NCI-H1048 (cell line): ENCODE measurements at regions not wholly inside any gene's neighbourhood (a gene's known extent, or its start where the extent isn't known, plus 50 kb on each side); places are given as distances from the start of the nearest gene placed in this dataset.

Experiments
- DNase-seq: peaks from one replicate; lab custom pipeline; 2025; lab: John Stamatoyannopoulos, UW

GRCh38 chr9:87120610-87121009 is 173.3 kb upstream of the GAS1 start:
- DNase-seq = no peak

GRCh38 chr9:87122947-87123685 is 175.8 kb upstream of the GAS1 start:
- DNase-seq = no peak

- DNase-seq = no peak
Observed at GRCh38 chr9:87123830-87124229, 176.5 kb upstream of the GAS1 start.

GRCh38 chr9:87125819-87126218 is 178.5 kb upstream of the GAS1 start:
- DNase-seq = no peak

- no peak for DNase-seq
Observed at GRCh38 chr9:87127543-87127942, 180.2 kb upstream of the GAS1 start.

GRCh38 chr9:87127978-87128614 is 180.8 kb upstream of the GAS1 start:
- DNase-seq = no peak

GRCh38 chr9:87128844-87129493 is 181.7 kb upstream of the GAS1 start:
- no peak for DNase-seq

- DNase-seq = no peak
Observed at GRCh38 chr9:87135074-87135473, 187.8 kb upstream of the GAS1 start.

GRCh38 chr9:87137718-87138117 is 190.4 kb upstream of the GAS1 start:
- no peak for DNase-seq

GRCh38 chr9:87138128-87139040 is 191.1 kb upstream of the GAS1 start:
- no peak for DNase-seq

- DNase-seq = no peak
Observed at GRCh38 chr9:87139099-87139730, 191.9 kb upstream of the GAS1 start.

- no peak for DNase-seq
Observed at GRCh38 chr9:87140142-87140541, 192.8 kb upstream of the GAS1 start.

GRCh38 chr9:87140605-87141109 is 193.4 kb upstream of the GAS1 start:
- no peak for DNase-seq

GRCh38 chr9:87141124-87141523 is 193.8 kb upstream of the GAS1 start:
- DNase-seq = no peak

GRCh38 chr9:87146933-87147332 is 199.6 kb upstream of the GAS1 start:
- no peak for DNase-seq

- DNase-seq = no peak
Observed at GRCh38 chr9:87147839-87148238, 200.5 kb upstream of the GAS1 start.

GRCh38 chr9:87148331-87149104 is 201.2 kb upstream of the GAS1 start:
- no peak for DNase-seq

GRCh38 chr9:87149799-87150198 is 202.5 kb upstream of the GAS1 start:
- no peak for DNase-seq

- DNase-seq = no peak
Observed at GRCh38 chr9:87152256-87152655, 204.9 kb upstream of the GAS1 start.

- DNase-seq = no peak
Observed at GRCh38 chr9:87156247-87156646, 208.9 kb upstream of the GAS1 start.
